HPDE6-E6E7 (cell line): ENCODE measurements at regions not wholly inside any gene's neighbourhood (a gene's known extent, or its start where the extent isn't known, plus 50 kb on each side); places are given as distances from the start of the nearest gene placed in this dataset.
"Not testable (repeated sequence)": the region's sequence is repeated elsewhere in the genome, so short reads cannot be mapped to it uniquely, and the experiment has no call there.

Experiments
- DNase-seq: peaks from one replicate; pipeline ENCODE4 v3.0.0; 2011; ENCODE audit warnings: missing footprints; ENCODE audit errors: extremely low spot score

- DNase-seq: no peak
Measured at GRCh38 chr4:128649161-128649560, 160.3 kb upstream of the JADE1 start.

- DNase-seq: no peak
Measured at GRCh38 chr4:128648021-128648420, 161.5 kb upstream of the JADE1 start.

DNA sequence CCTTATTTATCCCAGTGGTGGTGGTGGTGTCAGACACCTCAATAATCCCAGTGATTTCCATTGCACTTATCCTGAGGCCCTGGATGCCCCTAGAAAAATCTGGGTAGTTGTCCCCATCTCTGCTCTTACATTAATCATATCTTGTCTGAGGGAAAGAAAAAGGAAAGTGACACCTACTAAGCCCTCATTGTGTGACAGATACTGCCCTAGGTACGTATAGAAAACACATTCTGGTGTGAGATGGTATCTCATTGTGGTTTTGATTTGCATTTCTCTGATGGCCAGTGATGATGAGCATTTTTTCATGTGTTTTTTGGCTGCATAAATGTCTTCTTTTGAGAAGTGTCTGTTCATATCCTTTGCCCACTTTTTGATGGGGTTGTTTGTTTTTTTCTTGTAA is 162.6 kb upstream of the JADE1 start:
- not testable (repeated sequence) for DNase-seq

DNA sequence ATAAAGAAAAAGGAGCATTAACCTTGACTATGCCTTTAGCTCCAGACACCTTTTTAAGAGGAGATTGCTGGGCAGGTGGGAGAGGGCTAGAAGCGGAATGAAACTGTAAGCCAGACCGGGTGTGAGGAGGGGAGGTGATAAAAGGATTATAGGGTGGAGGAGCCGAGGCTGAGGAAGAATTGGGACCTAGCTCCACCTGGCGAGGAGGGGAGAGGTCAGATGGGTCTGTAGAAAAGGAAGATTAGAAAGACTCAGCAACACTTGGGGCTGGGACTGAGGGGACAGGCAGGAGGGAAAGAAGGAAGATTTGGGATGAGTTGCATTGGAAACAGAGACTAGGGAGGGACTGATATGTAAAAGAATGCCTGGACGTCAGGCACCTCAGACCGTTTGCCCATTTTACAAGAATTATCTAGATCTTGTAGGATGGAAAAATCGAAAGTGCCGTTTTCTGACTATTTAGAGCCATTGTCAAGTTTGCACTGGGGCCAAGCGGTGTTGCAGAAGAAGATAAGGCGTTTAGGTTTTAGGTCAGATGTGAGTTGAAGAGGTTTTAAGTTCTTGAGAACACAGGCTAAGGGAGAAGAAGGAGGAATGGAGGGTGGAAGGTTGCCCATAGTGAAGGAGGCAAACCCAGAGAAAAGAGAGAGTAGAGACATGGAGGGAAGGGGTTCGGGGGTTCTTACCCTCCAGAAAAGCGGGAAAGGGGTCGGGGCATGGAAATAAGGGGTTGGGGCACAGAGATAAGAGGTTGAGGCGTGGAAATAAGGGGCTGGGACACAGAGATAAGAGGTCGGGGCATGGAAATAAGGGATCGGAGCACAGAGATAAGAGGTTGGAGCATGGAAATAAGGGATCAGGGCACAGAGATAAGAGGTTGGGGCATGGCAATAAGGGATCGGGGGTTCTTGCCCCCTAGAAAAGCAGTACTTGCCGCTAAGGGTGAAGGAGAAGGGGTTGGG is 164.5 kb upstream of the JADE1 start:
- not testable (repeated sequence) for DNase-seq

- not testable (repeated sequence) for DNase-seq
Measured at GRCh38 chr4:128644107-128644506, 165.4 kb upstream of the JADE1 start.

DNA sequence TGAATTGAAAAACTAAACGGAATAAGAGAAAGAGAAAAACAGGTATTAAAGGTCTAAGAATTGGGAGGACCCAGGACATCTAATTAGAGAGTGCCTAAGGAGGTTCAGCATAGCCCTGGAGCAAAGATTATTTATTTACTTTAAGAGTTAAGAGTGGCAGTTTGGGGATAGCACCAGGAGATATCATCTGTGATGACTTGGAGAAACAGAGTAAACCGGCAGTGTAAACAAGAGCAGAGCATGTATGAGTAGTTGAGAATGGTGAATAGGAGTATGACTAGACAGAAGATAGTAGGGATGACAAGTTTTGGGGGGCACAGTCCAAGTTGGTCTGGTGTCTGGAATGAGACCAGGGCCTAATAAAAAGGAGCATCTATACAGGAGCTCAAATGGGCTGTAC is 167.9 kb upstream of the JADE1 start:
- DNase-seq: not testable (repeated sequence)

GRCh38 chr4:128639541-128640270 is 169.8 kb upstream of the JADE1 start:
- DNase-seq: no peak

DNA sequence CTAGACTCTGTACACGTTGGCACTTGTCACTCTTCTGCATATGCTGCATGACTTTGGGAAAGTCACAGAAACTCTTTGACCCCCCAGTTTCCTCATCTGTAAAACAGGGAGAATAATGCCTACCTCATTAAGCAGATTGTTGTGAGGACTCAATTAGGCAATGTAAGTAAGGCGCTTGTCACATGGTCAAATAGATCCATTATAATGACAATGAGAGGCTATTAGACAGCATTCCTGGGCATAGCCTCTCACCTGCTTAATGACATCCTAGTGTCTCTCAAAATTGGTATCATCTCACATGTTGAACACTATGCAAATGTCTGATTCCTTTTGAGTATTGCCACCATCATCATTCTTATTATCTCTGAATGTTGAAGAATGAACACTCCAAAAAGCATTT is 172.6 kb upstream of the JADE1 start:
- no peak for DNase-seq

DNA sequence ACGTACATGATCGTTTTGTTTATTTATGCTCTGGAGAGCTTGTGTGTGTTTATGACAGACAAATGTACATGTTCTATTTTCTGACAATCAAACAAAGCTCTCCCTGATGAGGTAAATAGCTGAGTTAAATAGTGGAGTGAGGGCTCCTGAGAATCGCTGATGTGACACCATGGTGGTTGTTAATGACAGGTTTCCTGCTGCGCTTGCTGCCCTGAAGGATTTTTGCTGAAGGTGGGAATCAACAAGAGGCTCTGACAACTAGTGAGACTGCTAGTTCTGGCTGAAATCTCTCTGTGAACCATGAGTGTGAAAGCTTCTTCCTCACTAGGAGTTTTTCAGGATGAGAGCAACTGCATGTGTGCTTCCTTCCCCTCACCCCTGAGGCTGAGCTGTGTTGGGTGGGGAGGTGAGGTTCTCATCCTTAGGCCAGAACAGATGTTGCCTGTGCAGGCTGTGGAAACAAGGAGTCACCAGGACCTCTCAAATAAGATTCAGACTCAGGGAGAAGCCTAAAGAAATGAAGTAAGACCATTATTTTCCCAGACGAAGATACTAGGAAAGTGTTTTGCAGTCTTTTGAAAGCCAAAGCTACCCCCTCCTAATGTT is 173.4 kb upstream of the JADE1 start:
- no peak for DNase-seq

GRCh38 chr4:128635141-128635954 is 174.2 kb upstream of the JADE1 start:
- no peak for DNase-seq

- no peak for DNase-seq
Measured at GRCh38 chr4:128633067-128633466, 176.4 kb upstream of the JADE1 start.

GRCh38 chr4:128630871-128631270 is 178.6 kb upstream of the JADE1 start:
- DNase-seq: no peak

DNA sequence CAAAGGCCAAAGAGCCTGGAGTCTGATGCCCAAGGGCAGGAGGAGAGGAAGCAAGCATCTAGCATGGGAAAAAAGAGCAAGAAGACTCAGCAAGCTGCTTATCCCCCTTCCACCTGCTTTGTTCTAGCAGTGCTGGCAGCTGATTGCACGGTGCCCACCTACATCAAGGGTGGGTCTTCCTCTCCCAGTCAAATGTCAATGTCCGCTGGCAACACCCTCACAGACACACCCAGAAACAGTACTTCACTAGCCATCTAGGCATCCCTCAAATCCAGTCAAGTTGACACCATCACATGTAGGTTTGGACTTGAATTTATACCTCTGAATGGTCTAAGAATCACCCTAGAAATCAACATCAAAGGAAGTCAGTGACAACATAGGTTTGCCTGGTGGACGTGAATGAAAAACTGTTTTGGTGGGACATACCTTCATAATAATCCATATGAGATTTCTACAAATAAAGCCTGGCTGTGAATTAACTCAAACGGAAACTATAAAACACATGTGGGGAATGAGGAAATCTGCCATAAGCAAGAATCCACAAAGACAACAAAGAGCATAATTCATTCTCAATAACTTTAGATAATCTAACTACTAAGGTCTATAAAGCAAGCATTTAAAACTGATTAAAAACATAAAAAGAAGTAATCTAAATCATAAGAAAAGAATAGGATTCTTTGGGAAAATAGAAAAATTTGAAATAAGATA is 185.8 kb upstream of the JADE1 start:
- DNase-seq: no peak

- not testable (repeated sequence) for DNase-seq
Measured at GRCh38 chr4:128620279-128620965, 189.1 kb upstream of the JADE1 start.

DNA sequence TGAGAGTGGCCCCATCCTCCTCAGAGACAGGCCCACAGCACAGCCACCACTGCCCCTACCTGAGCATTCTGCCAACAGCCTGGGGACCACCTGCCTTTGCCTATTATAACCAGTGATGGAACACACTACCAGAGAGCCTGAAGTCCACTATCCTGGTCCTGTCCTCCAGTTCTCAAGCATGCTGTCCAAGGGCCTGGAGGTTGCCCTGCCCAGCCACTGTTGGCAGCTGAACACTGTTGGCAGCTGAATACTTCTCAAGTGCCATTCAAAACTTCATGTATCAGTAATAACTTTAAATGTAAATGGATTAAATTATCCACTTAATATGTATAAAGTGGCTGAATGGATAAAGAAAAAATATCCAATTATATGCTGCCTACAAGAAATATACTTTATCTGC is 194.3 kb upstream of the JADE1 start:
- DNase-seq: no peak

GRCh38 chr4:128608006-128608405 is 201.5 kb upstream of the JADE1 start:
- no peak for DNase-seq

- DNase-seq: peak; percentile 60
Measured at GRCh38 chr4:128606173-128606572, 203.3 kb upstream of the JADE1 start.

DNA sequence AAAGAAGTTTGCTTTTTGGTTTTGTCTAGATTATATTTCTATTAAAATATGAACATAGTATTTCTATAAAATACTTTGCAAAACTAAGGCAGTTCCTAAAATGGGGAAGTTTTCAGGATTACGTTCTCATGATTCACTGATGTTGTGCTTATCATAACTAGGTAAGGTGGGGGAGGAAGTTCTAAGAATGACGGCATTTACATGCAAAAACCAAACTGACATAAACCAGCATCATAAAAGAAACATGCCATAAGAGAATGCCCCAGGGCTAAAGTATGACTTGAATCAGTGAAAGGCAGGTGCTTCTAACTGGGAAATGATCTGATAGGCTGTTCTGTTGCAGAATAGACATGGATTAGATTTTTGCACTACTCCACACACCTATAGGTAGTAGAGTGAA is 204.7 kb upstream of the JADE1 start:
- DNase-seq: peak; percentile 25

DNA sequence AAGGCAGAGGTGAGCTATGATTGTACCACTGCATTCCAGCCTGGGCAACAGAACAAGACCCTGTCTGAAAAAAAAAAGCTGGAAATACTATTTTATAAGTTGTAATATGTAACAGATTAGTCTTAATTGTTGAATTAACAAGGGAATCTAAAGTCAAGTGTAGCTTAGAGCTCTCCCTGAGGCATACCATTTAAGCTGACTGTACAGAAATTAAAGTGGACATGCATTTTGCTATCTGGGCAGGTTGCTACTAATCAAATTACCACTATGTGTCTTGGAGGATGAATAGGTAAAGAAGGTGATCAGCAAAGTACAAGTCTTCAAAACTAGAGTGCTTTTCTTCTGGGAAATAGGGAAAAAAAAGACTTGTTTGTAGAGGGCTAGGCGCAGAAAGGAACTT is 205.3 kb upstream of the JADE1 start:
- no peak for DNase-seq

- no peak for DNase-seq
Measured at GRCh38 chr4:128603081-128603480, 206.4 kb upstream of the JADE1 start.
